ENCODE measurements at regions not wholly inside any gene's neighbourhood (a gene's known extent, or its start where the extent isn't known, plus 50 kb on each side); places are given as distances from the start of the nearest gene placed in this dataset.

DNA sequence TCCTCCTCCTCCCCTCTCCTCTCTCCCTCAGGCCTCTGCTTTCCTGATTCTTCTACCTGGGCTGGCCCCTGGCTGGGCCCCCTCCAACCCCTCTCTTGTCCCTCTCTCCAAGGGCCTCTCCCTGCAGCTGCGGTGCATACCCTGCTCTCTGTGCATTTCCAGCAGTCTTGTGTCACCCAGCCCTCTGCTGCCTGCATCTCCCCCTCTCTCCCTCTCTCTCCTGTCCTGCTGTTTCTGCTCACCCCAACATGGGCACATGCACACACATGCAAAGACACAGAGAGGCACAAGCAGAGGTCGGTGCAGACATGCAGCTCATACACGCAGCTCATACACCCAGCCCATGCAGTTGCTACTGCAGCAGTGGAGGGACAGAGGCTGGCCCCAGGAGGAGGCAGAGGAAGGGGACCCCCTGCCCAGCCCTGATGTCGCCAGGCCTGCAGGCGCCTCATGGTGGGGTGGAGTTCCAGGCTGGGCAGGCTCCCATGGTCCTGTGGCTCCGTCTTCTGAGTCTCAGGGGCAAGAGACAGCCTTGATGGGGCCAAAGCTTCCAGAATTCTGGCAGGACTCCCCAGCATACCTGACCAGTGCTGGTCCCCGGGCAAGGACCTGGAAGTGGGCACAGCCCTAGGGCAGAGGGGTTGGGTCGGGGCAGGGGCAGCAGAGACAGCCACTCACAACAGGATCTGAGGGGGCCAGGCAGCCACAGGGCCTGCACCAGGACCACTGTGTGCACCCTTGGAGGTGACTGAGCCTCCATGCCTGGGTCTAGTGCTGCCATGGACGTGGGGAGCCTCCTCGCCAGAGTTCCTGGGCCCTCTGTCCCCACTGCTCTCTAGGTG, 216.9 kb downstream of the C9orf50 start:
- no peak for DNase-seq (ENCODE audit: low read depth, low spot score)
- no peaks in the 10 kb centered on the region for H3K27me3 Mint-ChIP-seq (ENCODE audit: low read depth)
- H3K27ac Mint-ChIP-seq (ENCODE audit: unreplicated experiment), result peak overlapping the region; percentile 19
- TF ChIP-seq, protein P1, sequence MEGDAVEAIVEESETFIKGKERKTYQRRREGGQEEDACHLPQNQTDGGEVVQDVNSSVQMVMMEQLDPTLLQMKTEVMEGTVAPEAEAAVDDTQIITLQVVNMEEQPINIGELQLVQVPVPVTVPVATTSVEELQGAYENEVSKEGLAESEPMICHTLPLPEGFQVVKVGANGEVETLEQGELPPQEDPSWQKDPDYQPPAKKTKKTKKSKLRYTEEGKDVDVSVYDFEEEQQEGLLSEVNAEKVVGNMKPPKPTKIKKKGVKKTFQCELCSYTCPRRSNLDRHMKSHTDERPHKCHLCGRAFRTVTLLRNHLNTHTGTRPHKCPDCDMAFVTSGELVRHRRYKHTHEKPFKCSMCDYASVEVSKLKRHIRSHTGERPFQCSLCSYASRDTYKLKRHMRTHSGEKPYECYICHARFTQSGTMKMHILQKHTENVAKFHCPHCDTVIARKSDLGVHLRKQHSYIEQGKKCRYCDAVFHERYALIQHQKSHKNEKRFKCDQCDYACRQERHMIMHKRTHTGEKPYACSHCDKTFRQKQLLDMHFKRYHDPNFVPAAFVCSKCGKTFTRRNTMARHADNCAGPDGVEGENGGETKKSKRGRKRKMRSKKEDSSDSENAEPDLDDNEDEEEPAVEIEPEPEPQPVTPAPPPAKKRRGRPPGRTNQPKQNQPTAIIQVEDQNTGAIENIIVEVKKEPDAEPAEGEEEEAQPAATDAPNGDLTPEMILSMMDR (conservative IDR thresholded peaks at IDR 0.05), result no peak
- no peaks in the 10 kb centered on the region for H3K9me3 Mint-ChIP-seq
- no peaks in the 10 kb centered on the region for H3K36me3 Mint-ChIP-seq (ENCODE audit: low read depth)
- peaks cover 45% of the 10 kb centered on the region for H3K4me1 Mint-ChIP-seq
- no peak overlapping the region for H3K4me3 Mint-ChIP-seq

DNA sequence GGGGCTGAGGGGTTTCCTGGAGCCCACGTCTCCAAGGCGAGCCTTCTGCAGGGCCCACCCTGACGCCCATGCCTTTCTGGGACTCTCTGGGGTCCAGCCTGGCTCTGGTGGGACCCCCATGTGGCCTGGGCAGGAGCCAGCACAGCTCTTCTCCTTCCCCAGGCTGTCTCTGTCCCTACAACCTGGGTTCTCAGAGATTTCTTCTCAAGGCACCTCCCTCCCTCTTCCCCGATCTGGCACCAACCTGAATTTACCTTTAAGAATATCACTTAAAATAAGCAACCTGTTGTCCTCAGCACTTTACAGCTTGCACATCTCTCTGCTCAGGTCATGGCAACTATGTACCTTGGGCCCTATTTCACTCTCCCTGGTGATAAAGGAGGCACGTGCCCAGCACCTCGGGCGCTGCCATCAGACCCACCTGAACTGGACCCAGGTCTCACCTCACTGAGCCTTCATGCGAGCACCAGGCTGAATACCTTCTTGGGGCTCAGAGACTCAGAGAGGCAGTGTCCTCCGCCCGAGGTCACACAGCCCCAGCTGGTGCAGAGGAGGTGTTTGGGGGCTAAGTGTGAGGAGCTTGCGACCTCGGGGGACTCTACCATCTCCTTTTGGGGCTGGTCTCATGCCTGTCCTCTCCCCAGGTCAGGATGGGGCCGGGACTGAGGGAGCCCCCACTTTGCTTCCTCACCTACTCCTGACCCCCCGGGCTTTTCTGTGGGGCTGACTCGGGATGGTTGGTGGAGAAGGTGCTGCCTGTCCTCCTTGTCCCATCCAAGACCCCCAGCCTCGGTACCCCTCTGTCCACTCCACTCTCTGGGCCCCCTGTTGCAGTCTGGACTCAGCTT, 217.7 kb downstream of the C9orf50 start:
- no peak for DNase-seq (ENCODE audit: low read depth, low spot score)
- TF ChIP-seq, protein P1 (conservative IDR thresholded peaks at IDR 0.05), result no peak
- no peaks in the 10 kb centered on the region for H3K36me3 Mint-ChIP-seq (ENCODE audit: low read depth)
- H3K9me3 Mint-ChIP-seq, result no peaks in the 10 kb centered on the region
- peak overlapping the region; percentile 3 for H3K4me3 Mint-ChIP-seq
- H3K27ac Mint-ChIP-seq (ENCODE audit: unreplicated experiment), result peak overlapping the region; percentile 19
- H3K27me3 Mint-ChIP-seq (ENCODE audit: low read depth), result no peaks in the 10 kb centered on the region
- peaks cover 37% of the 10 kb centered on the region for H3K4me1 Mint-ChIP-seq

DNA sequence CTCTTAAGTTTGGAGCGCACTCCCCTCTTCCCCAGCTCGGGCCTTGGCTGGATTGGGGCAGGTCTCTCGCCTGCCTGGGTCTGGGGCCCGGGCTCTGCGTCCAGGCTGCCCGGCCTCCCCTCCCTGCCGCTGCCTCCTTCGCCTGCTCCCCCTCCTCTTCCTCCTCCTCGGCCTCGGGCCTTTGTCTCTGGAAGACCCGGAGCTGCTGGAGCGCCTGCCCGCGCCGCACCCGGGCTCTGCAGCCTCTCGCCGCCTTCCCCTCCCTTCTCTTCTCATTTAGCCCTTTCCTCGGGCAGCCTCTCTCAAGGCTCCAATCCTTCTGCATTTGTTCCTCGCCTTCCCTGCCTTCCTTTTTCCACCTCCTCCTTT, 218.5 kb downstream of the C9orf50 start:
- TF ChIP-seq, protein P1 (conservative IDR thresholded peaks at IDR 0.05), result no peak
- Mint-ChIP-seq H3K27ac (ENCODE audit: unreplicated experiment) (peak overlapping the region; percentile 76), H3K36me3 (ENCODE audit: low read depth) (no peaks in the 10 kb centered on the region), H3K9me3 (no peaks in the 10 kb centered on the region), H3K4me1 (peaks cover 29% of the 10 kb centered on the region), H3K27me3 (ENCODE audit: low read depth) (no peaks in the 10 kb centered on the region), H3K4me3 (no peak overlapping the region)
- DNase-seq (ENCODE audit: low read depth, low spot score), result peak; percentile 54

DNA sequence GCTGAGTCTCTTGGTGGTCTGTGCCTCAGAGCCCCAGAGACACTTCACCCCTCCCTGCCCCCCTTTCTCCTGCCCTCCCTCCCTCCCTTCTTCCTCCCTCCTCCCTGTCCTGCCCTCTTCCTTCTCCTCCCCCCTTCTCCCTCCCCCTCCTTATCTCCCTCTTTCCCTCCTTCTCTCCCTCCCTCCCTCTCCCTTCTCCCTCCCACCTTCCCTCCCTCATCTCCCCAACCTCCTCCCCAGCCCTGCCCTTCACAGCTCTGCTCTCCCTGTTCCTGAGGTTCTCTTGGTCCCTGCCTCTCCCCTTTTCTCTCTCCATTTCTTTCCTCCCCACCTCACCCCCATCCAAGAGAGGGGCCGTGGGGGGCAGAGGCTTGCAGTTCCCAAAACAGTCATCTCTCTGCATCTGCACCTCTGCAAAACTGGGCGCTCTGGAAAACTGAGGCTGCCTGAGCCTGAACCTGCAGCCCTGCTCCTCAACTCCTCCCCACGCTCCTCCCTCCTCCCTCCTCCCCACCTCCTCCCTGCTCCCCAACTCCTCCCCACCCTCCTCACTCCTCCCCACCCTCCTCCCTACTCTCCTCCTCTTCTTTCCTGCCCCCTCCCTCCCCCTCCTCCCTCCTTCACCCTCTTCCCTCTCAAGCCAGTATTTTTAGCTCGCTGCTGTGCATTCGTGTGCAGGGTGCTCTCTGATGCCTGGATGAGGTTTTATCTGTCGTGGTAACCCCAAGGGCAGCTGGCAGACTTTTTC, 219.1 kb downstream of the C9orf50 start:
- Mint-ChIP-seq H3K36me3 (ENCODE audit: low read depth) (no peaks in the 10 kb centered on the region), H3K9me3 (no peaks in the 10 kb centered on the region), H3K27ac (ENCODE audit: unreplicated experiment) (no peak overlapping the region), H3K4me1 (peaks cover 23% of the 10 kb centered on the region), H3K27me3 (ENCODE audit: low read depth) (no peaks in the 10 kb centered on the region), H3K4me3 (no peak overlapping the region)
- TF ChIP-seq, protein P1 (conservative IDR thresholded peaks at IDR 0.05), result no peak
- DNase-seq (ENCODE audit: low read depth, low spot score), result no peak

DNA sequence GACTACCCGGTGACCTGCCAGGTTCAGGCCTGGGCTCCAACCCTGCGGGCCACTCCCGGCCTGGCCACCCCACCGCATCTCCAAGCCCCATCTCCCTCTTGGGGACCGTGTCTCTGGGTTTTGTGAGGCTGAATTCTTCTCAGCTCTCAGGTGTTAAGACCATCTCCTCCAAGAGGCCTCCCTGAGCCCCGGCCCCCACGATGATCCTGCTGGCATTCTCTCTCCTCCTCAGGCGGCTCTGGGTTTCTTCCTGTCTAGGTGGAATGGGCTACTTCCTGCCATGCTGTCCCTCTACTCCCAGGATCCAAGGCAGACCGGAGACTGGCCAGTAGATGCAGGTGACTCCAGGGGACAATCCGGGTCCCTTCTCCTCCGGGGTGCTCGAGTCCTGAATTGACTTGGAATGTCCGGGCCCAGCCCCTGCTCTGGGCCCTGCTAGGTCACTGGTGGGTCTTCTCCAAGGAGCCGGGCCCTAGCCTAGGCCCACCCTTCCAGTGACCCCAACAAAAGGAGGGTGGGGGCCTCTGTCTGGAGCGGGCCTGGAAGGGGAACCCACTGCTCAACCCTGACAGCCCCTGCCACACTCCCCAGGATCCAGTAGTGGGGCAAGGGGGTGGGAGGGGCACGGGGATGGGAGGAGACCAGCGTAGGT, 219.8 kb downstream of the C9orf50 start:
- H3K27ac Mint-ChIP-seq (ENCODE audit: unreplicated experiment), result no peak overlapping the region

More for the DNA sequence above, 219.8 kb downstream of the C9orf50 start:
- H3K4me3 Mint-ChIP-seq, result no peak overlapping the region
- DNase-seq (ENCODE audit: low read depth, low spot score), result no peak
- no peaks in the 10 kb centered on the region for H3K36me3 Mint-ChIP-seq (ENCODE audit: low read depth)
- H3K9me3 Mint-ChIP-seq, result no peaks in the 10 kb centered on the region
- TF ChIP-seq, protein P1 (conservative IDR thresholded peaks at IDR 0.05), result no peak
- H3K27me3 Mint-ChIP-seq (ENCODE audit: low read depth), result no peaks in the 10 kb centered on the region
- peaks cover 16% of the 10 kb centered on the region for H3K4me1 Mint-ChIP-seq
